D721Med (cell line): ENCODE measurements at regions not wholly inside any gene's neighbourhood (a gene's known extent, or its start where the extent isn't known, plus 50 kb on each side); places are given as distances from the start of the nearest gene placed in this dataset.

Source experiments
- DNase-seq: peaks from one replicate; pipeline ENCODE4 v3.0.0; 2011; ENCODE audit warnings: low spot score; ENCODE audit not compliant: insufficient read length
- FAIRE-seq: peaks from 2 replicates; lab custom pipeline; 2011; peaks lifted over from hg19 to GRCh38; lab: Jason Lieb, UNC
- CTCF ChIP-seq: IDR thresholded peaks from 2 replicates; pipeline ENCODE4 v1.5.1; 2012; ENCODE audit warnings: mild to moderate bottlenecking, control low read depth; ENCODE audit not compliant: insufficient read depth; ENCODE audit errors: missing control alignments

DNA sequence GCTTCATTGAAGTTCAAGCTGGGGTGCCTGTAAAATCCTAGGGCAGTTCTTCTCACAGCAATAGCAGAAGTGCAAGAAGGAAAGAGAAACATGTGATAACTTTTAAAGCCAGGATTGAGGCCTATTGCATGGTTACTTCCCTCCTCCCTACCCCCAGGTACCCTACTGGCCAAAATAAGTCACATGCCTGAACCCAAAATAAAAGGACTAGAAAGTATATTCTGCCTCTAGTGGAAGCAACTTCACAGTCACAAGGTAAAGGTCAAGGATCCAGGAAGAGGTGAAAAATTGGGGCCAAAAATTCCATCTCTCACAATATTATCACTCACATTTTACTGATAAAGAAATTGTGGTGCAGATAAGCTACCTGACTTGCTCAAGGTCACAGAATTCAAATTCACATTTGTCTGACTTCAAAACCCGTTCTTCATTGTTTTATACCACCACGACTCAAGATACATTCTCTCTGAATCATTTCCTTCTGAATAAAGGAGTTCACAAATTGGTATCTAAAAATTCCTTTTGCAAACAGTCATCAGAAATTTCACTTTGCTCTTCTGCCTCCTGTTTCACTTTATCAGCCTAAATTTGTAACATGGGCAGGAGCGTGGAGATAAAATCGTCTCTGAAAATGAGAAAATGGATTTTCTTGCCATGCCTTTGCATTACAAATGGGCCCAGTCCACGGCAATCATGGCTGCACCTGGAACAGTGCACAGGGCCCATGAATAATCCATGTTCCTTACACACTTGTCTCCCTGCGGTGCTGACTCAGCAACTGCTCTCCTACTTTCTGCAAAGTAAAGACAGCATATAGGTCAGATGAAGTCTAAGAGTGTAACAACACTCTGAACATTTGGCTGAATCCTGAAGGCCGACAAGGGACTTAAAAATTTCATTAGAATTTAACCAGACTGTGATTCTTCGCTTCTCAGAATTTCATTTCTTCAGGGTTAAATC, 485.3 kb upstream of the NFIA start:
- DNase-seq: no peak
- no peak for TF ChIP-seq CTCF
- FAIRE-seq: no peak

DNA sequence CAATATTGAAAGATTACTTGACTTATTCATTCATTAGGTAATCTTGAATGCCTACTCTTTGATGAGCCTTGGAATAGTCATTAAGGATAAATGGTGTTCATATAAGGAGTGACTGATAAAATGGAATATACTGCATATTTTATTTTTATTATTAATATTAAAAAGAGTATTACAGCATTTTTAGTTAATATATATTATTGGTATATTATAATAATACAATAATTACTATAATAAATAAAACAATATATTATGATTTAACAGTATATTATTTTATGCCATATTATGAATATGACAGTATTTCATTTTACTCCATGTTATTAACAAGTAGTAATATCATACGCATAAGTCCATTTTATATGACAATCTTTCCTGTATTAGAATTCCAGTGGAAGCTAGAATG, 490.8 kb upstream of the NFIA start:
- no peak for TF ChIP-seq CTCF
- FAIRE-seq: no peak
- DNase-seq: no peak

DNA sequence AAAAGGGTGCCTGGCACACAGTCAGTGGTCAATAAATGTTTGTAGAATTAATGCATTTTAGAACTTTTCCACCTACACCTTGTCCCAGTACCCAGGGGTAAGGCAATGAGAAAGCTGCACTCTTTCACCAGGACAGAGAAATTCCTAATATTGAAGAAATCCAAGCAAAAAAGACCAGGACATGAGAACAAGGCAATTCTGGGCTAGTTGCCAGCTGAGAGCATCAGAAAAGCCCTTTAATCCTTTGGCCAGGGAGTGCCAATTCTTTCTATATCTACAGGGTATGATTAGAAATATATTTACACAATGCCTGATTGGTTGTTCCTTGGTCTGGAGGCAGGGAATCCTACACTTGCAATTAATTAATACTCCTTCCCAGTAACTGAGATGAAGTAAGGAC, 492.4 kb upstream of the NFIA start:
- no peak for TF ChIP-seq CTCF
- FAIRE-seq (no peak), DNase-seq (no peak)

GRCh38 chr1:60589046-60589748, 493.2 kb upstream of the NFIA start:
- FAIRE-seq: no peak
- TF ChIP-seq CTCF: no peak

DNA sequence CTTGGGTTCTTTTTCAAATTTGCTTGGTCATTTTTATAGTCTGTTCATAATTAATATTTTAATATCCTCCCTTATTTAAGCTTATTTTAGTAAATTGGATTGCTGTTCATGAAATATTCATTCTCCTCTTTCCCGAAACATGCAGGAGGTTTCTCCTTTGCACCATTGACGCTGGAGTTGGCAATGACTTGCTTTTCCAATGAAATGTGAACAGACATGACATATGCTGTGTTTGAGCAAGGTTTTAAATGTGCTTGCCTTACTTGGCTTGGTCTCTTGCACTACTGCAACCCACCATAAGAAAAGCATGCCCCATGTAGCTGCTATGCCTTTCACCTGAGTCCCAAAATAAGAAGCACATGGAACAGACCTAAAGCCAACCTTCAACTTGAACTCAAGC, 498.0 kb upstream of the NFIA start:
- TF ChIP-seq CTCF: no peak
- FAIRE-seq (no peak), DNase-seq (no peak)

More at GRCh38 chr1:60589046-60589748, 493.2 kb upstream of the NFIA start:
- no peak for DNase-seq

- no peak for FAIRE-seq
Observed at GRCh38 chr1:60583696-60584095, 498.7 kb upstream of the NFIA start.

More at GRCh38 chr1:60583696-60584095, 498.7 kb upstream of the NFIA start:
- no peak for TF ChIP-seq CTCF
- DNase-seq: no peak
